GM19035 (cell line): ENCODE measurements at regions not wholly inside any gene's neighbourhood (a gene's known extent, or its start where the extent isn't known, plus 50 kb on each side); places are given as distances from the start of the nearest gene placed in this dataset.

ENCODE experiments used
- ATAC-seq: cut with Tn5 transposase; IDR thresholded peaks from one replicate; pipeline ENCODE4 v1.9.1; 2021; ENCODE audit not compliant: unreplicated experiment

DNA sequence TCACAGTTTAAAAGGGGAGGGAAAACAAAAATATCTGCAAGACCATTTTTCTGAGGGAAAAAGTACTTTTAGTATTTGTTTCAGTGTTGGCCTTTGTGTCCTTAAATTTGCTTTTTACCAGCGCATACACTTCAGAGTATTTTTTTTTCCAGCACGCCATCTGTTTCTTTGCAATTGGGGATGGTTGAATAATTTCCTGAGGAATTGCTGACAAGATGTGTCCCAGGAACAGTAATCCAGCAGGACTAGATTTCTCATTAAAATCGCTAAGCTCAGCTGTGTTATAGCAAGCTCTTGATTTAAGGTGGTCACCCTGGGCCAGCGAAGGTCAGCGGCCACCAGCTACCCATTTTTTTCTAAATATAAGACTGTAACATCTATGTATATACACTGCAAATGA, 156.9 kb upstream of the RHOBTB1 start:
- ATAC-seq: no peak

DNA sequence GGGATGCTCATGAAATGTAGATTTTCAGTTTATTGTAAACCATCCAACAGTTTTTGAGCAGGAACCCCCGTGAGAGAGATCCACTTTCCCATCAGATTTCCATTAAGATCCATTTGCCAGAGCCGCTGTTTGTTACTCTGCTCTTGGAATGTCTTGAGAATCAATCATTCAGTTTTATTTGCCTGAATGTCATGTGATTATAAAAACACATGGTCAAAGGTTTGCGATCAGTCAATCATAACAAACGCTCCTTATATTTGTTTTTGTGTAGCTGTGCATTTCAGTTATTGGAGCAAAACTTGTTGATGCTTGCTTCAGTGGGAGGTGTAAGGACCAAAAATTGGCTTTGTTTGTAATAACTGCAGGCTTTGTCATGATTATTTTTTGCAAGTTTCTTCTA, 155.8 kb upstream of the RHOBTB1 start:
- no peak for ATAC-seq

DNA sequence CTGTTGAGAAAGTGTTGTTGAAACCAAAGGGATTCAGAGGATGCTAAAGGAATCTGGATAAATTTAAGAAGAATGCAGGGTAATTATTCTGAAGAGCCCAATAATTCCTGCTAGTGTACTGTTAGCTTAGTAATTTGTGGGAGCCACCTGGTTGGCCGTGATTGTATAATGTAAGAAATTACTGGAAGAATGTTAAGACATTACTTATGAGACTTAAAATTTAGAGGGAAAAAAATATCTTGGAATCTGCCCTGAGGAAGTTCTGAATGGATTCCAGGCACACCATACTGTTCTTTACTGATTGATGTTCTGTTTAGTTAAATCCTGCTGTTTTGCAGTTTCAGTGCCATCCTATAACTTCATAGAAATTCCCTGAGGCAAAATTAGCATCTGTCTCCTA, 155.0 kb upstream of the RHOBTB1 start:
- ATAC-seq: no peak

DNA sequence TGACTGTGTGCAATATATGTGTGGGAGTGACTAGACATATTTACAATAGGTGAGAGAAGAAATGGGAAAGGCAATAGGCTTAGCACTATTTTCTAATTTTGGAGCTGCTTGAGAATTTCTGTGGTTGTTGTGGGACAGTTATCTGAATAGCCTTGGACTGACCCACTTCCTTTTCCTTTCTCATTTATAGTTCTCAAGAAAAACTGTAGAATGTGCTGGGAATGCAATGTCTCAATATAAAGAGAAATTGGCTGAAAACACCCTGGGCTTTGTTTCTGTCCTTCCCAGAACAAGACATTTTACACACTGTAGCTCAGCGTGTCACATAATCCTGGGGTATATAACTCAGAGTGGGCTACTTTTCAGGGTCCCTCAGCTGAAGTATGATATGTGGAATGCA, 153.0 kb upstream of the RHOBTB1 start:
- ATAC-seq: no peak

DNA sequence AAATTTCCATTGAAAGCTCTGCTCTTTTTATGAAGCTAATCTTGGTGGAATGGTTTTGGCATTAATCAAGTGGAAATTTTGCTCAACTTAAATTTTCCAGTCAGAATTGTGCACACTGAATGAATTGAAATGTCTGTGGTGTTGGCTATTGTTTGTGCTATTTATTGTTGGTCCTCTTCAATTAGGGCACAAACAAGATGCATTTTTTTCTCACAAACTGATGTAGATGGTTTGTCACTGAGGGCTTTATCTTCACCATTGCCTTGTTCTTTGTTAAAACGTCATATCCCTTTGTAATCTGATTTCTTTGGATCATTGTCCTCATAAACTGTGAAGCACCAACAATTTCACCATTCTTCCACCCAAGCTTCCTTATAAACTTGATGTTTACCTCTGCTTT, 152.1 kb upstream of the RHOBTB1 start:
- ATAC-seq: no peak

DNA sequence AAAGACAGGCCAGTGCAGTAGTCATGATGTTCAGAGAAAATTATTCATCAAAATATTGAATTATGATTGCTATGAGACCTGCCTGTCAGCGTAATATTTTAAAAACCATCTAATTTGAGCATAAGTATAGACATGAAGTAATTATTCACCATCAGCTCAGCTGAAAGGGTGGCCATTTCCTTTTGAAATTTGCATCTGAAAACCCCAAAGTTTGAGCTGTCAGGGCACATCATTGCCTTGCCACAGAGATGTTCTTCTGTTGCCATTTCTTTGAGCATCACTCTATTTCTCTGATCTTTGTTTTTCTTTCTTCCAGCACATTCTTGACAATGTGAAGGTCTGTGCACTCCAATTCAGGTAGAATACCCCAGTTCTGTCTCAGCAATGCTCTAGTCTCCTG, 147.5 kb upstream of the RHOBTB1 start:
- ATAC-seq: no peak

DNA sequence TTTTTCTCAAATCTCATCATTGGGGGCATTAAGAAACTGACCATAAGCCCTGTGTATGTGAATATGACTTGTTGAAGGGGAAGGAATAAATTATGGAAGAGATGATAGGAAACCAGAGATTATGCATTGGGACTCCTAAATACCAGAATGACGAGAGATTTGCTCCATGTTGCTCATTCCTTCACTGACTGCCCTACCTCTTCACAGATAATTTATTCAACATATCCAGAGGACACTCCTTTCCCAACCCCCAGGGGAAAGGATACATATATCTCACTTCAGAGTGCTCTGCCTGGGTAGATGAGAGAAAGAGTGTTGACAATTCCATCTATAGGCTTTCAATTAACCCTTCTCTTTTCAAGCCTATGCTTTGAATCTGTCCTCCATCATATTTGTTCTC, 145.3 kb upstream of the RHOBTB1 start:
- no peak for ATAC-seq

DNA sequence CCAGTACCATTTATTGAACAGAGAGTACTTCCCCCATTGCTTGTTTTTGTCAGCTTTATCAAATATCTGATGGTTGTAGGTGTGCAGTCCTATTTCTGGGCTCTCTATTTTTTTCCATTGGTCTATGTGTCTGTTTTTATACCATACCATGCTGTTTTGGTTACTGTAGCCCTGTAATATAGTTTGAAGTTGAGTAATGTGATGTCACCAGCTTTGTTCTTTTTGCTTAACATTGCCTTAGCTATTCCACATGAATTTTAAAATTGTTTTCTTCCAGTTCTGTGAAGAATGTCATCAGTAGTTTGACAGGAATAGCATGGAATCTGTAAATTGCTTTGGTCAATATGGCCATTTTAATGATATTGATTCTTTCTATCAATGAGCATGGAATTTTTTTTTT, 140.5 kb upstream of the RHOBTB1 start:
- no peak for ATAC-seq

DNA sequence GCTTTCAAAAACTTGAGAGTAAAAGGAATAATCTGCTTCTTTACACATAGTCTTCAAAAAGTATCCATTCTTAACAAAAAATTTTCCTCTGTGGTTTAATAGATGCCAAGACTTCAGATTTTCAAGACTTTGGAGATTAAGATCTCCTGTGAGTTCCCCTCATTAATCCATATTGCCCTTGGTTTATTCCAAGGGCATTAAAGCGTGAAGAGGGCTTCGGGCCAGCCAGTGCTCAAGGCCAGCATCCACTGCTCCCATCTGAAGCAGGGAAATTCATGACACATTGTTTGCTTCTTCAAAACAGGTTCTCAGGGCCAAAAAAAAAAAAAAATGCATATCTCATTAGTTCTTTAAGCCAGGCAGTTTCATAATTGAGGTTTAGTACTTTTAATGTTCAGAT, 137.3 kb upstream of the RHOBTB1 start:
- ATAC-seq: no peak

DNA sequence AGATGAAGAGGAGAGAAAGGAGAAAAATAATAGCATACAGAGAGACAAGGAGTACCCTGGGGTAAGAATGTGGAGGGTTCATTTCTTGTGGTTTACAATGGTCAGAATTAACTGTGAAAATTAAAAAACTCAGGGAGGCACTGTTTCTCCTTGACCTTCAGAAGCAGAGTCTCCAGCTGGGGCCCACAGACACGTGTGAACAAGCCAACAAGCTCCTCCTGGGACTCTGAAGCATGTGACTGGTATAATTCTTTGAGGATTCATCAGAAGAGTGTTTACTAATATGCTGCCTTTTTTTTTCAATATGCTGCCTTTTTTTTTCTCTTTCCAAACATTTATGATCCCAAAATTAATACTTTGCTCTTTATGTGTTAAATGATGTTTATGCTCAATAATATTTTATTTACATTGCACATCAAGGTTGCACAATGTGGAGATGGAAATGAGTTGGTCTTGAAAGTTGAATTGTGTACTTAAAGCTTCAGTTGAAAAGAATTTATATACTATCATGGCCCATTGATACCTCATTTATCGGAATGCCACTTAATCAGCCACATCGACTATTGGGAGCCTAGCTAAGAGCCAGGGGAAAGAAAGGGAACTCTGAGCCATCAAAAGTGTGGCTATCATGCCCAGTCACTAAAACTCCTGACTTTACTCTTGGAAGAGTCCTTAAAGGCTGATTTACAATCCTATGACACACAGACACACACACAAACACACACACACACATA, 134.7 kb upstream of the RHOBTB1 start:
- ATAC-seq: no peak

DNA sequence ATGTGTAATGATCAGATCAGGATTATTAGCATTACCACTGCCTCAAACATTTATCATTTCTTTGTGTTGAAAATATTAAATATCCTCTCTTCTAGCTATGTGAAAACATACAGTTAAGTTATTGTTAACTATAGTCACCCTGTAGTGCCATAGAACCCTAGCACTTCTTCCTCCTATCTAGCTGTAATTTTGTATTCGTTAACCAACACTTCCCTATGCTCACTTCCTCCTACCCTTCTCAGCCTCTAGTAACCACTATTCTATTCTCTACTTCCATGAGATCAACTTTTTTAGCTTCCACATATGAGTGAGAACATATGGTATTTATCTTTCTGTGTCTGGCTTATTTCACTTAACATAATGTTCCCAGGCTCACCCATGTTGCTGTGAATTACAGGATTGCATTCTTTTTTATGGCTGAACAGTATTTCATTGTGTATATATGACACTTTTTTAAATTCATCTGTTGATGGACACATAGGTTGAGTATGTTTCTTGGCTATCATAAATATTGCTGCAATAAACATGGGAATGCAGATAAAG, 132.7 kb upstream of the RHOBTB1 start:
- ATAC-seq: no peak

DNA sequence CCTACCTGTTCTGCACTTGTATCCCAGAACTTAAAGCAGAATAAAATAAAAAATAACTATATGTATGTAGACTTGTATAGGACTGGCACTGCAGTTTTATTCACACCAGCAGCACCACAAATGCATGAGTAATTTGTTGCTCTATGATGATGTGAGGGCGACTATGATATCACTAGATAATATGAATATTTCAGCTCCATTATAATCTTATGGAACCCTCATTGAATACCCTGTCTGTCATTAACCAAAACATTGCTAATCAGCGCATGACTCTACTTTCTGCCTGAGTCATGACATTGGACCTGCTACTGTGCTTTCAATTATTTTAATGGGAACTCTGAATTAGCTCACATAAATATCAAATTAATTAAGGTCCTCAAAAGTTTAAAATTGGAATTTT, 129.4 kb upstream of the RHOBTB1 start:
- ATAC-seq: no peak

DNA sequence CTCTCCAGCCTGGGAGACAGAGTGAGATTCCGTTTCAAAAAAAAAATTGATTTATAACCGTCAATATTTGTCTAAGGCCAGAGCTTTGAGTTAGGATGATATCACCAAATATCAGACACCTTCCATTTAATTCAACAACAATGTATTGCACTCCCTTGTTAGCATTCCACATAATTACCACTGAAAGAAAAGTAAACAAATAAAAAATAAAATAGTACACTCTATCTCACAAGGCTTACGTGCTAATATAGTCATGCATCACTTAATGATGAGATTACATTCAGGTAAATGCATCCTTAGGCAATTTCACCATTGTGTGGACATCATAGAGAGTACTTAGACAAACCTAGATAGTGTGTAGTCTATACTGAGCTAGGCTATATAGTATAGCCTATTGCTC, 127.6 kb upstream of the RHOBTB1 start:
- no peak for ATAC-seq

DNA sequence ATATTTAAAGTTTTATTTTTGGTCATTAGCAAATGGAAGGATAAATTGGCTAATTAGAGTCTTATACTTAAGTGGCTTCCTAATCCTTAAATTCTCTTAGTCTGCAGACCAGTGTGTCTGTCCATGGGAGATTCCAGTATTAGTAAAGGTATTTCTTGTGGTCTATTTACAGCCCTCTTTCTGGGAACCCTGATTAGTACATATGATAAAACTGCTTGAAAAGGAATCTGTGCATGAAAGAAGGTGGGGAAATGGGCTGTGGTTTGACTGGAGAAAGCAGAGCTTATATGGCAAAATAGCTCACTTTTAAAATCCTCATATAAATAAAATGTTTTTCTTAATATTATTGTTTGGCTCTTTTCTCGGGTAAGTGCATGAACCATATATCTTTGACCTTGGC, 124.5 kb upstream of the RHOBTB1 start:
- ATAC-seq: no peak

DNA sequence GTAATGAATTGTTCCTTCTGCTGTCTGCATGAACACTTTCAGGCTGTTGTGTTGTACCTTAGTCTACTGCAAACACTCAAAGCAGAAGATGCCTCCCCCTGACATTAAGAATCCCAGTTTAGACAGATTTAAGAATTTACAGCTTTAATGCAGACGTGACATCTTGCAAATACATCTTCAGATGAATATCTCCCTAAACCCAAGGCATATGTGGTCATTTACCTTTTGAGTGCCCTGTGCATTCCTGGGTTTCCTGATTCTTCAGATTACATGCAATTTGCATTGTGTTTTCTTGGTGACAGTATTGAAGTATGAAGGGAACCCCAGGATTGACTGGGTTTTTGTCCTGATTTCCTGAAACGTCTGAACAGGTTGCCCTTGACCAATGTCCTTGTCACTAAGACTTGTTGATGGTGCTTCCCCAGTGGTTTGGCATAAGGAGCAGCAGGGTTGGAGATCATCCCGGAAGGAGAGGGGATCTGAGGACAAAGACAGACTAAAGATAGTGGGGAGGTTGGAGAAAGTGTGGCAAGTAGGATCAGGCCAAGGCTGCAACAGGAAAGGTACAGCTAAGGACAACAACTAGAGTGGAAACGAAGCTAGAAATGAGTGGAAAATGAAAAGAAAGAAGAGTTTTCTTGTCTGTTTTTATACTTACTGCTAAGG, 123.8 kb upstream of the RHOBTB1 start:
- no peak for ATAC-seq

DNA sequence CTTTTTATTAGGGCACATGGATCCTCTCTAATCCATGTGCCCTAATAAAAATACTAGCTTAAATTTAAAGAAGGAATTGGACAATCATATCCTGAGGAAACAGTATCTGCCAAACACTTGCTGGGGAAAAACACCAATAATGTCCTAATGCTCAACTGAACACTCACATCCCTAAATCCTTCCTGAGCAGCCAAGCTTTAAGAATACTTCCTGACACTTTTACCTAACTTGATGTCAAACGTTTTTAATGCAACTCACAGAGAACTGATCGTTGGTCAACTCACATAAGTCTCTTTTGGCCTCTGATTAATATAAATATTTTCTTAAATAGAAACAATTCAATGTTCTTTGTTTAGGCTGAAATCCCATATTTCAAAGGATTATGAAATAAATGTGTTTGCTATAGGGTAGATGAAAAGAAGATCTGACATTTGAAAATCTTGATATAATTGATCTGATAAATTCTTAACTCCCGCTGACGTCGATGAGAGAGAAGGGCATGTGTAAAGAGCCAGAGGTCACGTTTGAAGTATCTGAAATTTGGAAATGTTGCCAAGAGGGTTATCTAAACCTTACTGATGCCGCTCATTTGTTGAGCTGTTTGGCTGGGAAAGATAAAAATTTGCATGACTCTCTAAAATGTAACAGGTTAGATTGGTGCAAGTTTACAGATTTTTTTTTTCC, 122.8 kb upstream of the RHOBTB1 start:
- no peak for ATAC-seq

DNA sequence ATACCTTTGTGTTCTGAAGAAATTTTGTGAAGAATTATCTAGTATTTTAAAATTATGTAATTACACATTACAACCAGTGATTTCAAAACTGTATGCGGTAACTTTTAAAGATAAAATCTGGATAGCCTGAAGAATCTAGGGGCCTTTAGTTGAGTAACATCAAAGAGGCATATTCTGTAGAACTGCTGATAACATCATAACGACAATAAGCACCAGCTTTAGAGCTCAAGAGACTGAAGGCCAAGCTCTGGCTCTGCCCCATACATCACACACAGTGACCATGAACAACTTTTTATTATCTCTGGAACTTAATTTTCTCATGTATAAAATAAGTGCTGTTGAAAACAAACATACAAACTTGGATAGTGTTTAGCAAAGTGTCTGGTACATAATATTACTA, 121.1 kb upstream of the RHOBTB1 start:
- ATAC-seq: no peak

DNA sequence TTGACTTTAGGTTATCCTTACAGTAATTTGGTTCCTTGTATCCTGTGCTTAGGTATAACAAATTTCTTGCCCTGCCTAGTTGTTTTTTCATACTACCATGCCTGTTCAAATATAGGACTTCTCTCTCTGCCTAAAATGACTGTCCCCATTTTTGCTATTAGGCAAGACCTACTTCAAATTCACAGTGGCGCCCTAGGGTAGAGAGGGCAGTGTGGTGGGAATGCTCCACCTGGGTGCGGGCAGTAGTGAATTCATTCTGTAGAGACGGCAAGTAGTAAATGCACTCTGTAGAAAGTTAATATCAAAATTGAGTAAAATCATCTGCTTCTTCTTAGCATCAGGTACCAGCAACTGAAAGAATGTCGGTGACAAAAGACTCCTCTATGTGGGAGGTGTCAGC, 120.4 kb upstream of the RHOBTB1 start:
- no peak for ATAC-seq

DNA sequence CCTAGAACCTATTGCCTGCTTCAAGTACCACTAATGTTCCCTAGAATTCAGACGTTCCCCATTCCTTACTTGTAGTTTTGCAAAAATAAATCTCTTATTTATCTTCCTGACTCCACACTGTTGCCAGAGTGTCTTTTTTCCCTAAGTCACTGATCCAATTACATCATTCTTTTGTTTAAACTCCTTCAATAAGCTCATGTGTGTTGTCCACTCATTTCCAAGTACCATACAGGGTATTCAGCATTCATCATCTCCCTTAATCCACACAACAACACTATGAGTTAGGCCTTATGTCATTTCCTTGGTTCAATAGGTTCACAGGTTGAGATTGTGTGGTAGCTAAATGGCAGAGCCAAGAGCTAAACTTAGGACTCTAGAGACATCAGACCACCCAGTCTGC, 119.9 kb upstream of the RHOBTB1 start:
- ATAC-seq: no peak

DNA sequence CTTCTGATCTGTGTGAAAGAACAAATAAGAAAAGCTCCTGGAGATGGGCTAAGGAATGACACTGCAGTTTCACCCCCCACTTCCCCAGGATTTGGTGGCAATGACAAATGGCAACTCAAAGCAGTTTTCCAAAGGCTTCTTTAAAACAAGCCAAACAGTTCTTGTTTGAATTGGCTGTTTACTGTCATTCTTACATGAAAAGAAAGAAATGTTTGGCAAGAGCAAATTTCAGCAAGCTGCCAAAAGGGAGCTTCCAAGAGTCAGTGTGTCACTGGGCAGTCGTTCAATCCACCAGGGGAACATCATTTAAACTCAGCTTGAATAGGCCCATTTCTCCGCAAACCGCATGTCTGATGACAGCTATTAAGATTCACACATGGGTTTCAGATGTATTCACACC, 119.0 kb upstream of the RHOBTB1 start:
- ATAC-seq: no peak

DNA sequence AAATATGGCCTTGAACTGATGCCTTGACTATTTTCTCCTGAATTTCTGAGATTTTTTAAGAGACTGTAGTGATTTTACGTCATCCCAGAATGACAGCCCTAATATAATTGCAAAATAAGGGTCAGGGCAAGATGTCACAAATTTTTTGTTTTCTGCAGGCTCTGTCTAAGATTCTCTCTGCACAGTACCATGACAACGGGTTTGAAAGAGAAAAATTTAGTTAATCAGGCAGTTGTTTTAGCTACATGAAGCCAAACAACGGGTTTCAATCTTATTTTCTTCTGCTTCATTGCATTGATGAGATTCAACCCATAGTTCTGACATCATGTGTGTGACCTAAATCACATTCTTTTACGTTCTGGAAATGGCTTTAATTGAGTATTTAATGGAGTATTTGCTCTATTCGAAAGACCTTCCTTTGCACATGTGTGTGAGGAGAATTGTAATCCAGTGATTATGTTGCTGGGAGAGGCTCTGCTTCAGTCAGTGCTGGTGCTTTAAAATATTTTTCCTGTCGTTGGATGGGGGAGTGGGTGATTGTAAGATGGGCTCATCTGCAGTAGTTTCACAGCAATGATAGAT, 118.0 kb upstream of the RHOBTB1 start:
- no peak for ATAC-seq

DNA sequence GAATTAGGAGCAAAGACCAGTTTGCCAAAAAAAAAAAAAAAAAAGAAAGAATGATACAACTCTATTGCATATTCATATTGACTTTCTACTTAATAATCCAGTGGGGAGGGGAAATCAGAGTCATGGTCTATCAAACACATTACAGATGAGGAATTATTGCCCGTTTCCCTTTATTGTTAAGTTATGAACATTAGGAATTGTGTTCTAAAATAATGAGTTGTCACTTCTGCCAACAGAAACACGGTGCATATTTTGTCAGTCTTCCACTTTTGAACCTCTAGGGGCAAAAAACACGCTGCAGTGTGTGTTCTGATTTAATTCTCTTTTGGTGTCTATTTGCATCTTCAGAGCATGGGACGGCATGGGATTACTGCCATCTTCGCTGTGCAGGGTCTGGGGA, 115.7 kb upstream of the RHOBTB1 start:
- ATAC-seq: no peak
